ENCODE measurements at regions not wholly inside any gene's neighbourhood (a gene's known extent, or its start where the extent isn't known, plus 50 kb on each side); places are given as distances from the start of the nearest gene placed in this dataset.

- TF ChIP-seq, protein P1, sequence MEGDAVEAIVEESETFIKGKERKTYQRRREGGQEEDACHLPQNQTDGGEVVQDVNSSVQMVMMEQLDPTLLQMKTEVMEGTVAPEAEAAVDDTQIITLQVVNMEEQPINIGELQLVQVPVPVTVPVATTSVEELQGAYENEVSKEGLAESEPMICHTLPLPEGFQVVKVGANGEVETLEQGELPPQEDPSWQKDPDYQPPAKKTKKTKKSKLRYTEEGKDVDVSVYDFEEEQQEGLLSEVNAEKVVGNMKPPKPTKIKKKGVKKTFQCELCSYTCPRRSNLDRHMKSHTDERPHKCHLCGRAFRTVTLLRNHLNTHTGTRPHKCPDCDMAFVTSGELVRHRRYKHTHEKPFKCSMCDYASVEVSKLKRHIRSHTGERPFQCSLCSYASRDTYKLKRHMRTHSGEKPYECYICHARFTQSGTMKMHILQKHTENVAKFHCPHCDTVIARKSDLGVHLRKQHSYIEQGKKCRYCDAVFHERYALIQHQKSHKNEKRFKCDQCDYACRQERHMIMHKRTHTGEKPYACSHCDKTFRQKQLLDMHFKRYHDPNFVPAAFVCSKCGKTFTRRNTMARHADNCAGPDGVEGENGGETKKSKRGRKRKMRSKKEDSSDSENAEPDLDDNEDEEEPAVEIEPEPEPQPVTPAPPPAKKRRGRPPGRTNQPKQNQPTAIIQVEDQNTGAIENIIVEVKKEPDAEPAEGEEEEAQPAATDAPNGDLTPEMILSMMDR (IDR thresholded peaks at IDR 0.05; ENCODE audit: extremely low read depth, missing control alignments), result no peak
- no peak for DNase-seq (ENCODE audit: low spot score)
Measured at GRCh38 chr18:67618061-67618460, 101.5 kb upstream of the DSEL start.

DNA sequence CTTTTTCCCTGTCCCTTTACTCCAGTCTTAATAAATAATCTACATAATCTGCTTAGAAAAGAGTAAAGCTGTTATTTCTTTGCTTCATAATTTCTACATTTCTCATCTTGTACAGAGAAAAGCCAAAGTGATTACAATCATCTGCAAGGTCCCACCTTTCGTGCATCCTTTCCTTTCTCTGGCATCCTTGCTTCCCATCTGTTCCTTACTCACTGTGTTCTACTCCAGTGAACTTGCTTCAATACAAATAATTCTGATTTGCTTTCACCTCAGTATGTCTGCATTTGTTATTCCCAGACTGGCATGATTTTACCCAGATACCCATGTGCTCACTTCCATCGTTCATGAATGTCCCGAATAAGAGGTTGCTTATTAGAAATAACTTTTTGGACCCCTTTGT is 99.4 kb upstream of the DSEL start:
- no peak for DNase-seq (ENCODE audit: low spot score)
- TF ChIP-seq, protein P1 (IDR thresholded peaks at IDR 0.05; ENCODE audit: extremely low read depth, missing control alignments), result no peak

GRCh38 chr18:67613731-67614130 is 97.2 kb upstream of the DSEL start:
- DNase-seq (ENCODE audit: low spot score), result no peak
- TF ChIP-seq, protein P1 (IDR thresholded peaks at IDR 0.05; ENCODE audit: extremely low read depth, missing control alignments), result no peak

DNA sequence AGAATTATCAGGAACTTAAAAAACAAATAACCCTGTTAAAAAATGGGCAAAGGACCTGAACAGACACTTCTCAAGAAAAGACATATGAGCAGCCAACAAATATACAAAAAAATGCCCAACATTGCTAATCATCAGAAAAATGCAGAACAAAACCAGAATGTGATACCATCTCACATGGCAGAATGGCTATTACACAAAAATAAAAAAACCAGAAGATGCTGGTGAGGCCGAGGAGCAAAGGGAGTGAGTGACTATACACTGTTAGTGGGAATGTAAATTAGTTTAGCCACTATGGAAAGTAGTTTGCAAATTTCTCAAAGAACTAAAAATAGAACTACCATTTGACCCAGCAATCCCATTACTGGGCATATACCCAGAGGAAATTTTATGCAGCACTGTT is 95.8 kb upstream of the DSEL start:
- no peak for DNase-seq (ENCODE audit: low spot score)
- TF ChIP-seq, protein P1 (IDR thresholded peaks at IDR 0.05; ENCODE audit: extremely low read depth, missing control alignments), result no peak

DNA sequence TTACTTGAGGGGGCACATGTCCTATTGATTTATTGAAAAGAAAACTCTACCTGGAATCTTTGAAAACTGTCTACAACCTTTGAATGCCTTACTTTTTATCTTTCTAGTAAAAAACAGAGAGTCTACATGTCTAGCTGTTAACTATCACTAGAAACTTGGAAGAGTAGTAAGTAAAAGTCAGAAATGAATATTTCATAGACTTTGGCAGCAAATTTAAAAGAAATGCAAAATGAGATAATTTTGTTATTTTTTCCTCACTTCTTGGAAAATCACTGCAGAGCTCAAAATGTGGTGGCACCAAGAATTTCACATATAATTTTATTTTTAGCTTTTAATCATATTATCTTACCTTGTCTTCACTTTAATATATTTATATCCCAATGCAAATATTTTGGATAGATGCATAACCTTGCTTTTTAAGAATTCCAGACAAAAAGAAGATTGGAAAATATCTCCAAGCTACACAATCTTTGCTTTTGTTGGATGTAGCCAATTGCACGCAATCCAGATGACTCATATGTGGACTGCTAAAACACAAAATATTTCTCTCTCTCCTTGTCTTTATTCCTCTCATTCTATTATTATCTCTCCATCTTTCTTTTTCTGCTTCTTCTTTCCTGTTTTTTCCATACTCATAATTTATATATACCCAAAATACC is 92.2 kb upstream of the DSEL start:
- TF ChIP-seq, protein P1 (IDR thresholded peaks at IDR 0.05; ENCODE audit: extremely low read depth, missing control alignments), result no peak
- DNase-seq (ENCODE audit: low spot score), result no peak

GRCh38 chr18:67608191-67608590 is 91.7 kb upstream of the DSEL start:
- DNase-seq (ENCODE audit: low spot score), result no peak
- TF ChIP-seq, protein P1 (IDR thresholded peaks at IDR 0.05; ENCODE audit: extremely low read depth, missing control alignments), result no peak

- TF ChIP-seq, protein P1 (IDR thresholded peaks at IDR 0.05; ENCODE audit: extremely low read depth, missing control alignments), result no peak
- no peak for DNase-seq (ENCODE audit: low spot score)
Measured at GRCh38 chr18:67600181-67601180, 84.0 kb upstream of the DSEL start.
